CD14-positive monocyte (primary cell): ENCODE measurements at regions not wholly inside any gene's neighbourhood (a gene's known extent, or its start where the extent isn't known, plus 50 kb on each side); places are given as distances from the start of the nearest gene placed in this dataset.

Experiments
- DNase-seq, 3 donors: peaks; one replicate each; pipeline ENCODE4 v3.0.0-alpha.2; 2011 to 2022
- H2AFZ ChIP-seq: 2 replicates; pipeline ENCODE4 v1.6.0; 2012; ENCODE audit warnings: mild to moderate bottlenecking, low read depth, low read length, inconsistent platforms; ENCODE audit not compliant: insufficient read depth, poor library complexity, severe bottlenecking
- H3K27ac ChIP-seq, 2 donors: 1 replicate in 1 of 2; 2 replicates in 1 of 2; pipeline ENCODE4 v1.5.1; 2012 to 2013; ENCODE audit warnings: low read length in 2 of 2, control low read depth in 1 of 2, inconsistent platforms in 1 of 2, low read depth in 1 of 2, mild to moderate bottlenecking in 1 of 2
- H3K27me3 ChIP-seq, 2 donors: one replicate each; pipeline versions ENCODE4 v1.6.0 to v1.6.1; 2011 to 2013; ENCODE audit warnings: low read length in 2 of 2; ENCODE audit not compliant: control insufficient read depth in 2 of 2, insufficient read depth in 2 of 2
- H3K36me3 ChIP-seq, 2 donors: replicated peaks in 1 of 2; 1 replicate in 1 of 2; 2 replicates in 1 of 2; pipeline versions ENCODE4 v1.5.1 to v1.6.1; 2012 to 2013; ENCODE audit warnings: low read length in 2 of 2, control low read depth in 1 of 2, inconsistent platforms in 1 of 2, mild to moderate bottlenecking in 1 of 2; ENCODE audit not compliant: insufficient read depth in 2 of 2, control insufficient read depth in 1 of 2
- H3K4me1 ChIP-seq, 2 donors: 1 replicate in 1 of 2; 2 replicates in 1 of 2; pipeline versions ENCODE4 v1.5.1 to v1.6.1; 2012 to 2013; ENCODE audit warnings: low read length in 2 of 2, control low read depth in 1 of 2, inconsistent platforms in 1 of 2, mild to moderate bottlenecking in 1 of 2, moderate library complexity in 1 of 2; ENCODE audit not compliant: insufficient read depth in 2 of 2, control insufficient read depth in 1 of 2
- H3K4me2 ChIP-seq: replicated peaks from 2 replicates; pipeline ENCODE3; 2012; ENCODE audit warnings: low read length, moderate library complexity, mild to moderate bottlenecking; ENCODE audit not compliant: poor library complexity, severe bottlenecking; ENCODE audit errors: extremely low read depth
- H3K4me3 ChIP-seq, 3 experiments: fragments of 200-600 bp in 1 of 3; sonication (generic) in 1 of 3; replicated peaks in 1 of 3; 1 replicate in 2 of 3; 2 replicates in 1 of 3; pipeline ENCODE4 v1.5.1; 2011 to 2013; ENCODE audit warnings: low read length in 3 of 3, mild to moderate bottlenecking in 3 of 3, control low read depth in 2 of 3, low read depth in 2 of 3, inconsistent platforms in 1 of 3, moderate library complexity in 1 of 3
- H3K79me2 ChIP-seq: 2 replicates; pipeline ENCODE4 v1.6.0; 2012; ENCODE audit warnings: mild to moderate bottlenecking, control low read depth, inconsistent platforms, low read length, moderate library complexity; ENCODE audit not compliant: insufficient read depth
- H3K9ac ChIP-seq: 2 replicates; pipeline ENCODE4 v1.6.0; 2017; ENCODE audit warnings: low read length, mild to moderate bottlenecking; ENCODE audit not compliant: insufficient read depth, poor library complexity, severe bottlenecking
- H3K9me3 ChIP-seq, 2 donors: replicated peaks in 1 of 2; 1 replicate in 1 of 2; 2 replicates in 1 of 2; pipeline versions ENCODE4 v1.5.1 to v1.6.1; 2012 to 2013; ENCODE audit warnings: low read length in 2 of 2, control low read depth in 1 of 2; ENCODE audit not compliant: control insufficient read depth in 1 of 2, insufficient read depth in 1 of 2
- H4K20me1 ChIP-seq: 2 replicates; pipeline ENCODE4 v1.6.0; 2012; ENCODE audit warnings: mild to moderate bottlenecking, low read length, control low read depth, moderate library complexity; ENCODE audit not compliant: insufficient read depth
- H3K27ac Mint-ChIP-seq, 7 donors: one replicate each; pipeline ENCODE4 v1.8.0; 2020; ENCODE audit warnings: mild to moderate bottlenecking in 7 of 7, mixed read lengths in 7 of 7, moderate library complexity in 6 of 7, inconsistent platforms in 2 of 7
- H3K27me3 Mint-ChIP-seq, 3 donors: one replicate each; pipeline ENCODE4 v1.8.0; 2021 to 2022; ENCODE audit warnings: low read depth in 3 of 3, mild to moderate bottlenecking in 3 of 3, mixed read lengths in 3 of 3, moderate library complexity in 3 of 3, inconsistent platforms in 1 of 3
- H3K36me3 Mint-ChIP-seq, 2 donors: one replicate each; pipeline ENCODE4 v1.8.0; 2020; ENCODE audit warnings: mixed read lengths in 2 of 2, inconsistent platforms in 1 of 2, mild to moderate bottlenecking in 1 of 2
- H3K4me1 Mint-ChIP-seq: one replicate; pipeline ENCODE4 v1.8.0; 2020; ENCODE audit warnings: mild to moderate bottlenecking, mixed read lengths
- H3K4me3 Mint-ChIP-seq, 2 donors: one replicate each; pipeline ENCODE4 v1.8.0; 2020; ENCODE audit warnings: mild to moderate bottlenecking in 2 of 2, mixed read lengths in 2 of 2, moderate library complexity in 1 of 2
- H3K9me3 Mint-ChIP-seq, 7 donors: one replicate each; pipeline ENCODE4 v1.8.0; 2020 to 2022; ENCODE audit warnings: mixed read lengths in 7 of 7, mild to moderate bottlenecking in 6 of 7, moderate library complexity in 6 of 7, inconsistent platforms in 2 of 7
- WGBS: methylation state at CpG from one replicate; pipeline ENCODE4 v1.1.5; 2013; ENCODE audit warnings: missing lambda C conversion rate; ENCODE audit not compliant: insufficient coverage; 5-methylcytosine and 5-hydroxymethylcytosine counted together
- intact Hi-C, 2 donors: fragments of 100-400 bp; cut with micrococcal nuclease; formaldehyde crosslinking; loops; one replicate each; pipeline versions ENCODE4 v1.15.0 to v1.15.1; 2023
- TF ChIP-seq, protein P1 (sequence below): fragments of 200-600 bp; IDR thresholded peaks from one replicate; pipeline ENCODE4 v1.8.0; 2022; ENCODE audit warnings: antibody characterized with exemption, mild to moderate bottlenecking

DNA sequence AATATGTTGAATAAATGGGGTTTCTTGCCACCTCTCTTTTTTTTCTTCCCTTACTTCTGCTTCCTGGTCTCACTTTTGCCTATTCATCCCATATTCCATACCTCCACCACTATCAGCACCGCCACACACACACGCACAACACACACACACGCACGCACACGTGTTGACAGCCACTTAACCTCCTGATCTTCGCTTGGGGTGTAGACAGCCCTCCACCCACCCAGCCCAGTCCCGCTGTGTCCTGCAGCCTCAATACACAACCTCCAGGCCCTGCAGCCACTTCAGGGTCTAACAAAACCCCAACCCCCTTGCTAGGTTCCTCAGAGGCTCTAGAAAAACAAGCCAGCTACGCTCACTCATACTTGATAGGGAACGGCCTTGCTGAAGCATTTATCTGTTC lies 72.3 kb downstream of the LINC00237 start:
- Histone ChIP-seq H3K4me2 (no peak overlapping the region), H3K27me3 (no peaks in the 10 kb centered on the region), H3K9ac (no peak overlapping the region), H3K4me3 (no peak overlapping the region), H3K36me3 (no peaks in the 10 kb centered on the region), H3K79me2 (no peaks in the 10 kb centered on the region), H3K27ac (no peak overlapping the region), H3K9me3 (no peaks in the 10 kb centered on the region), H3K4me1 (no peaks in the 10 kb centered on the region), H4K20me1 (no peaks in the 10 kb centered on the region), H2AFZ (no peak overlapping the region)
- Mint-ChIP-seq H3K36me3 (no peaks in the 10 kb centered on the region), H3K4me1 (no peaks in the 10 kb centered on the region), H3K27ac (no peak overlapping the region), H3K4me3 (no peak overlapping the region), H3K9me3 (peaks cover 0 to 3% (median 0%) of the 10 kb centered on the region in 7 donors), H3K27me3 (peaks cover 6 to 27% (median 11%) of the 10 kb centered on the region in 3 donors)
- intact Hi-C loops: no loop called here
- TF ChIP-seq, protein P1, sequence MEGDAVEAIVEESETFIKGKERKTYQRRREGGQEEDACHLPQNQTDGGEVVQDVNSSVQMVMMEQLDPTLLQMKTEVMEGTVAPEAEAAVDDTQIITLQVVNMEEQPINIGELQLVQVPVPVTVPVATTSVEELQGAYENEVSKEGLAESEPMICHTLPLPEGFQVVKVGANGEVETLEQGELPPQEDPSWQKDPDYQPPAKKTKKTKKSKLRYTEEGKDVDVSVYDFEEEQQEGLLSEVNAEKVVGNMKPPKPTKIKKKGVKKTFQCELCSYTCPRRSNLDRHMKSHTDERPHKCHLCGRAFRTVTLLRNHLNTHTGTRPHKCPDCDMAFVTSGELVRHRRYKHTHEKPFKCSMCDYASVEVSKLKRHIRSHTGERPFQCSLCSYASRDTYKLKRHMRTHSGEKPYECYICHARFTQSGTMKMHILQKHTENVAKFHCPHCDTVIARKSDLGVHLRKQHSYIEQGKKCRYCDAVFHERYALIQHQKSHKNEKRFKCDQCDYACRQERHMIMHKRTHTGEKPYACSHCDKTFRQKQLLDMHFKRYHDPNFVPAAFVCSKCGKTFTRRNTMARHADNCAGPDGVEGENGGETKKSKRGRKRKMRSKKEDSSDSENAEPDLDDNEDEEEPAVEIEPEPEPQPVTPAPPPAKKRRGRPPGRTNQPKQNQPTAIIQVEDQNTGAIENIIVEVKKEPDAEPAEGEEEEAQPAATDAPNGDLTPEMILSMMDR: no peak
- DNase-seq: no peak
- 85% methylated on average over 7 of the region's 9 CpGs for WGBS

DNA sequence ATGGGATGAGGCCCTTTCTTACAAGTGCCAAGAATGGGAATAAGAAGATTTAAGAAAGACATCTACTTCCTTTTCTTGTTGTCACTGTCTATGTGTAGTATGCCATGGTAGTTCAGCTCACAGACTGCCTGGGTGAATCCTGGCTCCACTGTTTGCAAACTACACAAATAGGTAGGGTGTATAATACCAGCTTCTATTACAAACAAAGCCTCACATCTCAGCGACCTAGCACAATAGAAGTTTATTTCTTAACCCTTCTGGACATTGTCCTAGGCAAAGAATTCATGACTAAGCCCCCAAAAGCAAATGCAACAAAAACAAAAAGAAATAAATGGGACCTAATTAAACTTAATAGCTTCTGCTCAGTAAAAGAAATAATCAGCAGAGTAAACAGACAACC lies 74.5 kb downstream of the LINC00237 start:
- H3K4me1 Mint-ChIP-seq: no peaks in the 10 kb centered on the region
- Histone ChIP-seq H3K4me1 (no peaks in the 10 kb centered on the region), H3K9ac (no peak overlapping the region), H3K27ac (no peak overlapping the region), H3K9me3 (no peaks in the 10 kb centered on the region), H3K79me2 (no peaks in the 10 kb centered on the region), H3K27me3 (no peaks in the 10 kb centered on the region), H3K4me3 (no peak overlapping the region), H3K4me2 (no peak overlapping the region), H2AFZ (no peak overlapping the region), H4K20me1 (no peaks in the 10 kb centered on the region), H3K36me3 (no peaks in the 10 kb centered on the region)
- no peak overlapping the region for H3K4me3 Mint-ChIP-seq
- H3K27me3 Mint-ChIP-seq: peaks cover 5 to 28% (median 13%) of the 10 kb centered on the region in 3 donors
- TF ChIP-seq, protein P1: no peak
- no peaks in the 10 kb centered on the region for H3K36me3 Mint-ChIP-seq
- WGBS: no CpG with 5 or more reads among the region's 1 CpG
- DNase-seq: no peak
- no peak overlapping the region for H3K27ac Mint-ChIP-seq
- peaks cover 0 to 3% (median 0%) of the 10 kb centered on the region in 7 donors for H3K9me3 Mint-ChIP-seq
- intact Hi-C loops: no loop called here
